SK-N-MC (cell line): ENCODE measurements at regions not wholly inside any gene's neighbourhood (a gene's known extent, or its start where the extent isn't known, plus 50 kb on each side); places are given as distances from the start of the nearest gene placed in this dataset.

Experiments used
- EZH2 ChIP-seq: fragments of 200-600 bp; sonication (generic); IDR thresholded peaks from one replicate; pipeline ENCODE4 v1.6.1; 2017; ENCODE audit warnings: antibody characterized with exemption
- POLR2AphosphoS5 ChIP-seq: IDR thresholded peaks from 2 replicates; pipeline ENCODE4 v1.6.1; 2012; ENCODE audit warnings: mild to moderate bottlenecking, low read depth, low read length, borderline replicate concordance

- no peak for TF ChIP-seq POLR2AphosphoS5
- no peak for TF ChIP-seq EZH2
These were observed 354.2 kb downstream of the FBXO15 start for GRCh38 chr18:73793386-73793785.
